ENCODE measurements at regions not wholly inside any gene's neighbourhood (a gene's known extent, or its start where the extent isn't known, plus 50 kb on each side); places are given as distances from the start of the nearest gene placed in this dataset.
"Not testable (repeated sequence)": the region's sequence is repeated elsewhere in the genome, so short reads cannot be mapped to it uniquely, and the experiment has no call there.

GRCh38 chr13:34176633-34177032 is 358.7 kb downstream of the RFC3 start:
- no peak for DNase-seq

- DNase-seq: no peak
Measured at GRCh38 chr13:34179481-34179880, 361.5 kb downstream of the RFC3 start.

GRCh38 chr13:34179927-34180326 is 362.0 kb downstream of the RFC3 start:
- DNase-seq: no peak

GRCh38 chr13:34181256-34181655 is 363.3 kb downstream of the RFC3 start:
- not testable (repeated sequence) for DNase-seq

DNA sequence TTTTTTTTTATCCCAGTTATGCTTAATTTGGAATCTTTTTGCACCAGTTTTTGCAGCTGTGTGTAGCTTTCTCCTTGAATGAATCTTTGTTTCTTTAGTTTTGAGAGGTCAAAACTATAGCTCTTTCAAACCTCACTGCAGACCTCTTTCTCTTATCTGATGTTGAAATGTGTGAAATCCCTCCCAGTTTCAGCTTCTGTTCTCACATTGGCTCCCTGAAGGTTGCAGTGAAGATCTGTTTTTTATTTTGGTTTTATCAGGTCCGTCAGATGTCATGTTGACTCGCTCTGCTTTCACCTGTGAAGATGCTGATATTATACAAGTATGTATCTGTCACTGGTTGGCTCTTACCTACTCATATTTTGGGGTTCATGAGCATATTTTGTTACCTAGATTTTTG is 372.0 kb downstream of the RFC3 start:
- no peak for DNase-seq

DNA sequence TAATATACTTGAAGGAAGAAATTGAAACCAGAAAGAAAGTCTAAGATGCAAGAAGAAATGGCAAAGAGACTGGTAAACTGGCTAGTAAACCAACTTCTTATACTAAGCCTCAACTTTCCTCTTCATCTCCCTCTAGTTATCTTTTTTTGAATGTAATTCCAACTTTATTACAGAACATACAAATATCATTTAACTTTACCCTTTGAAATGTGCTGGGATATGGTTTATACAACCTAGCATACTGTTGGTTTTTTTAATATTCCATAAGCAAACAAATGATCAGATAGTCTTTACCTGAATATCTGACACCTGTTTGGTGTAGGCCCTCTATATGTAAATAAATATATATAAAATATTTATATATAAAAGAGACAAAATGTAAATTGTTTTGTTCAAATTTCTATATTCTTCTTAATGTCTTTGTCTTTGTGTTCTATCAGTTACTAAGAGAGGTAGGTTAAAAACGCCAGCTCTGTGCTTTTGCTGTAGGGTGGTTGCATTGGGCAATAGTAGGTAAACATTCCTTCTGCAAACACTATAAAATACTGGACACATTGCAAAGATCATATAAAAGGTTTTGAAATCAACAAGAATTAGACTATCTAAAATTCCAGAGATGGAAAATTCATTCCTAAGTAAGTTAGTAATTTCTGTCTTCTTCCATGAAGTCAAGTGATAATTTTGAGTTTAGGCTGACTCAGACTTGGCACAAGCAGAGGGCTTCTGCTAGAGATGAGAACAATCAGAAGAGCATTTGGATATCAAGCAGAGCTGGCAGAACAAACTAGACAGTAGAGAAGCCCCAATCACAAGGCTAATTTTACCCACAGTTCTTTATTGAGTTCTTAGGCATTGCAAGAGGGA is 383.3 kb downstream of the RFC3 start:
- no peak for DNase-seq

GRCh38 chr13:34207334-34207733 is 389.4 kb downstream of the RFC3 start:
- DNase-seq: peak; percentile 35

GRCh38 chr13:34207872-34208271 is 389.9 kb downstream of the RFC3 start:
- DNase-seq: no peak

DNA sequence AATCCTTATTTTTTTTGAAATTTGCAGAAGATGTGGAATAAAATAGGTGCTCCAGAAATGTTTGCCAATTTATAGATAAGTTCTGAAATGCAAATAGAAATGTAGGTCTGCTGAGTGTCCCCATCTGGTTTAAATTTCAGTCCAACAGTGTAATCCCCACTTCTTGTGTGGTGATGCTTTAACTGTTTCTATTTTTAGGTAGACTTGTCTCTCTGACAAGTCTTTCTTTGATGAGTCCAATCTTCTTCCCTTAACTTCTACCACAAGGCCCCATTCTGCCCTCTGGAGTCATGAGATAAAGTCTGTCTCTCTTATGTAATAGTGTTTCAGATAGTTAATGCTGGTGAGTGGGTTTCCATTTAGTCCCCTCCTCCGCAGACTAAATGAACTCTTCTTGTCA is 390.4 kb downstream of the RFC3 start:
- DNase-seq: no peak

- DNase-seq: no peak
Measured at GRCh38 chr13:34210341-34210740, 392.4 kb downstream of the RFC3 start.

GRCh38 chr13:34214686-34215085 is 396.7 kb downstream of the RFC3 start:
- DNase-seq: no peak

- DNase-seq: no peak
Measured at GRCh38 chr13:34216256-34216655, 398.3 kb downstream of the RFC3 start.

DNA sequence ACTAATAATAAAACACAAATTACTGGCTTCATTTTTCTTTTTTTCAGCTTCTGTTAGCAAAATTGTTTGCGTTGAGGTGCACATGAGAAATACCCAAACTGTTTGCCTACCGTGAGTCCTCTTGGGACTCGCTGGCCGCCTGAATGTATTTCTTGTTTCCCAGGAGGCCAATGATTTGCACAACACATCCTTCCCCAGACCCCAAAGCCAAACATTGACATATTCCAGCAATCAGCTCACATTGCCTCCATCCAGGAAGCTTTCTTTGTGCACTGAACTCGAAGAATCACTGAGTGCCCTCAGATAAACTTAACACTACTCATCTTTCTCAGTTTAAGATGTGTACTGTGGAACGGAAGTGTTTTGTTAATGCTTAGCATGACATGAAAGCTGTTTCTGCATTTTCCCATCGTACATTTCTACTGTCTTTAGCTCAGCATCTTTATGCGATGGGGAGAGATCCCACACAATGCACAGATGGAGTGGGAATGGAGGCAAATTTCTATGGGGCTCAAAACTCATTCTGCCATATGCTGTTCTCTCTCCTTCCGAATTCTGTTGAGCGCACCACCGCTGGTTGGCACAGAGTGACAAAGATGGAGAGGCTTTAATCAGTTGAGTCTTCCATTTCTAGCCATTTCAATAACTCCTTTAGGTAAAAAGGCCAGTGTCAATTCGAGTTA is 399.5 kb downstream of the RFC3 start:
- DNase-seq: no peak

DNA sequence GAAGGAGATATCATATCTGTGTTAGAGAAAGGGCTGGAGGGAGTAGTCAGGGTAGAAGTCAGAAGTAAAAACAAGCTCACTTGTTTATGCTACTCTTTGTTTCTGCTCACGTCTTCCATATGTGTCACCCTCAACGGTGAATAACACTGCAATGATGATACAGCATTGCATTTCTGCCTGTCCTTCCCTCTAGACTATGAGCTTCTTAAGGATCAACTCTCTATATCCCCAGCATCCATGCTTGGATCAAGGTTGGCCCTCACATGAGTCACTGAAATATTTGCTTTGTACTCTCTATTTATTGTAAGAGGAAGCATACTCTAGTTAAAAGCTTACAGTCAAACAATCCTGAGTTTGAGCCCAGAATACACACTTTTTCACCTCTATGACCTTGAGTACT is 406.0 kb downstream of the RFC3 start:
- DNase-seq: no peak

DNA sequence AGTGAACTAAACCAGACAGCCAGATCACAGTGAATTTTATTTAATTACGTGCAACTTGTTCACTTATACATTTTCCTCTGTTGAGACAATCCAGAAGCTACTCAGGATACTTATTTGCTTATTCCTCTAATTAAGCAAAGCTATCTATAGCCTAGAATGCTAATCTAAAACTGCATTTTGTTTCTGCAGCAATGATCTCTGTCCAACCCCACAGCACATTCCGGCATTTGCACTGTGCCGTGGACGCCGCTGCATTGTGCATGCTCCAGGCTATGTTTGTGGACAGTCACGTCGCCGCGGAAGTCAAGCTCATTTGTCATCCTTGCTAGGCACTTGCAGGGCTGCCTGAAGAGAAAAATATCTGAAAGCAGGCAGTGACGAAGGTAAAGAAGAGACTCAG is 406.9 kb downstream of the RFC3 start:
- DNase-seq: no peak

- DNase-seq: no peak
Measured at GRCh38 chr13:34230271-34230670, 412.3 kb downstream of the RFC3 start.

- DNase-seq: no peak
Measured at GRCh38 chr13:34241332-34241731, 423.4 kb downstream of the RFC3 start.

GRCh38 chr13:34243403-34243802 is 425.5 kb downstream of the RFC3 start:
- DNase-seq: no peak

GRCh38 chr13:34246511-34246910 is 428.6 kb downstream of the RFC3 start:
- DNase-seq: no peak

- no peak for DNase-seq
Measured at GRCh38 chr13:34247596-34247995, 429.6 kb downstream of the RFC3 start.

- DNase-seq: no peak
Measured at GRCh38 chr13:34249546-34250039, 431.6 kb downstream of the RFC3 start.

DNA sequence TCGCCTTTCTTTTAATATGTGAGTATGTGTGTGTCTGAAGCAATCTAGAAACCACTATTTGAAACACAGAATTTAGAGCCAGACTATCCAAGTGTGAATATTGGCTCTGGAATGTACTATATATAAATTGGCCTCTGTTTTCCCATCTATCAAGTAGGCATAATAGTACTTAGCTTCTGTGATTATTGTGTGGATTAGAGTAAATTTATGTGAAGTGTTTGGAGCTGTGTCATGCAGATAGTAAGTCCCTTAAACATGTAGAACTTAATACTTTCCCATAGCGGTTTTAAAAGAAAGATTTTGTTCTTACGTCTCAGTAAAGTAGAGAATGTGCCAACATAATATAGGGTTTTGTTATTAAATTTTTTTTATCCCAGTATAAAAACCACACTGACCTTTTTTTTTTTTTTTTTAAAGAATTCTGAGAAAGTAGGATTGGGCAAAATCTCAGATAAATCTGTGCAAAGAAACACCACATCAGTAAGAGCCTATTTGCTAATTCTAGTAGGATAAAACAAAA is 432.3 kb downstream of the RFC3 start:
- DNase-seq: no peak

- DNase-seq: no peak
Measured at GRCh38 chr13:34254366-34254765, 436.4 kb downstream of the RFC3 start.

- no peak for DNase-seq
Measured at GRCh38 chr13:34255711-34256110, 437.8 kb downstream of the RFC3 start.
